GM18858 (cell line): ENCODE measurements at regions not wholly inside any gene's neighbourhood (a gene's known extent, or its start where the extent isn't known, plus 50 kb on each side); places are given as distances from the start of the nearest gene placed in this dataset.

Experiments used
- ATAC-seq: cut with Tn5 transposase; IDR thresholded peaks from one replicate; pipeline ENCODE4 v1.9.1; 2021; ENCODE audit not compliant: unreplicated experiment

GRCh38 chrX:124984140-124984813, 335.4 kb upstream of the TEX13C start:
- ATAC-seq: no peak

GRCh38 chrX:124986284-124986683, 333.4 kb upstream of the TEX13C start:
- ATAC-seq: no peak

GRCh38 chrX:124993735-124994134, 325.9 kb upstream of the TEX13C start:
- no peak for ATAC-seq

- ATAC-seq: no peak
Measured at GRCh38 chrX:124994404-124994803, 325.3 kb upstream of the TEX13C start.

GRCh38 chrX:125003746-125004446, 315.8 kb upstream of the TEX13C start:
- no peak for ATAC-seq

GRCh38 chrX:125004799-125005198, 314.9 kb upstream of the TEX13C start:
- ATAC-seq: no peak

- ATAC-seq: no peak
Measured at GRCh38 chrX:125005863-125006262, 313.8 kb upstream of the TEX13C start.

GRCh38 chrX:125006704-125007103, 313.0 kb upstream of the TEX13C start:
- no peak for ATAC-seq

- no peak for ATAC-seq
Measured at GRCh38 chrX:125012585-125012984, 307.1 kb upstream of the TEX13C start.

- no peak for ATAC-seq
Measured at GRCh38 chrX:125029131-125029530, 290.5 kb upstream of the TEX13C start.
